ENCODE measurements at regions not wholly inside any gene's neighbourhood (a gene's known extent, or its start where the extent isn't known, plus 50 kb on each side); places are given as distances from the start of the nearest gene placed in this dataset.

GRCh38 chr6:169990095-169991030 is 238.9 kb downstream of the ERMARD start:
- Histone ChIP-seq H3K27ac (ENCODE audit: low read depth, low read length) (no peak overlapping the region), H3K9me3 (ENCODE audit: control insufficient read depth, insufficient read depth, low read length) (peaks cover 75% of the 10 kb centered on the region), H3K27me3 (ENCODE audit: control insufficient read depth, insufficient read depth, low read length) (no peaks in the 10 kb centered on the region), H3K4me3 (ENCODE audit: low read depth, low read length) (no peak overlapping the region)
- DNase-seq (ENCODE audit: low read depth, low spot score): no peak
- no peak for TF ChIP-seq CTCF (IDR thresholded peaks at IDR 0.05; ENCODE audit: low read depth, low read length)
- ChIA-PET POLR2A (no interaction called here), CTCF (no interaction called here)

- ChIA-PET CTCF (no interaction called here), POLR2A (no interaction called here)
- no peaks in the 10 kb centered on the region for H3K27me3 ChIP-seq (ENCODE audit: control insufficient read depth, insufficient read depth, low read length)
- TF ChIP-seq CTCF (IDR thresholded peaks at IDR 0.05; ENCODE audit: low read depth, low read length): no peak
- no peak overlapping the region for H3K4me3 ChIP-seq (ENCODE audit: low read depth, low read length)
- H3K27ac ChIP-seq (ENCODE audit: low read depth, low read length): no peak overlapping the region
- no peak for DNase-seq (ENCODE audit: low read depth, low spot score)
- H3K9me3 ChIP-seq (ENCODE audit: control insufficient read depth, insufficient read depth, low read length): peaks cover 83% of the 10 kb centered on the region
These were observed 238.2 kb downstream of the ERMARD start for GRCh38 chr6:169989594-169989993.

GRCh38 chr6:169988769-169989550 is 237.5 kb downstream of the ERMARD start:
- no peak for TF ChIP-seq CTCF (IDR thresholded peaks at IDR 0.05; ENCODE audit: low read depth, low read length)
- Histone ChIP-seq H3K27me3 (ENCODE audit: control insufficient read depth, insufficient read depth, low read length) (no peaks in the 10 kb centered on the region), H3K9me3 (ENCODE audit: control insufficient read depth, insufficient read depth, low read length) (peaks cover 84% of the 10 kb centered on the region), H3K4me3 (ENCODE audit: low read depth, low read length) (no peak overlapping the region), H3K27ac (ENCODE audit: low read depth, low read length) (no peak overlapping the region)
- DNase-seq (ENCODE audit: low read depth, low spot score): no peak
- ChIA-PET CTCF (no interaction called here), POLR2A (no interaction called here)

GRCh38 chr6:169986848-169987498 is 235.6 kb downstream of the ERMARD start:
- no peak for DNase-seq (ENCODE audit: low read depth, low spot score)
- TF ChIP-seq CTCF (IDR thresholded peaks at IDR 0.05; ENCODE audit: low read depth, low read length): no peak
- CTCF ChIA-PET: no interaction called here
- POLR2A ChIA-PET: no interaction called here
- H3K4me3 ChIP-seq (ENCODE audit: low read depth, low read length): no peak overlapping the region
- peaks cover 84% of the 10 kb centered on the region for H3K9me3 ChIP-seq (ENCODE audit: control insufficient read depth, insufficient read depth, low read length)
- H3K27ac ChIP-seq (ENCODE audit: low read depth, low read length): no peak overlapping the region
- no peaks in the 10 kb centered on the region for H3K27me3 ChIP-seq (ENCODE audit: control insufficient read depth, insufficient read depth, low read length)
